ENCODE measurements at regions not wholly inside any gene's neighbourhood (a gene's known extent, or its start where the extent isn't known, plus 50 kb on each side); places are given as distances from the start of the nearest gene placed in this dataset.

DNA sequence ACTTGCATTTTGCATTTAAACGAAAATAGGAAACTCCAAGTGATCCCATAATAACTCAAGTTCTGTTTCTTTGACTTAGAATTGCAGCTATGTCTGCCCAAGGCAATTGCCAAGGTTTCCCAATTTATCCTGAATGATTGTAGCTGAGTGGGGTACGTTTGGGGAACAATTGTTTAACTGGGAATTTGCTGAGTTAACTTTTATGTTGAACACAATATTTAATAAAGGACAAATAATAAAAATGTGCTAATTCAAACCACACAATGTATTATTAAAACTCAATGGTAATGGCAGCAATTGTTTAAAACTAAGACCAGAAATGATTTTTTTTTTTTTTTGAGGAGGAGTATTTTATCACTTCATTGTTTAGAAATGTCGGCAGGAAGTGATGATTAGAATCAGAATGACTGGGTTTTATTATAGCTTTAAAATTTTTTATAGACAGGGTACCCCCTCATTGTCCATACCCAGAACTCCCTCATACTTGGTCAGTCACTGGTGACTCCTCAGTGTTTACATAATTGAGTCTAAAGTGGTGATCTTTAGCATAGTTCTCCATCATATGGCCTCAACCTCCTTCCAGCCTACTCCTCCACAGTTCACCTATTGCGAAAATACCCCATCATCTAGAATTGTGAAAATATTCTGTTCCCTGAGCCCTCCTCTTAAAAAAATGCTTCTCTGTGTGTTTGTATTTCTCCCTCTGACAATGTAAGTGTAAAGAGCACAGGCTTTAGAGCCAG lies 389.2 kb upstream of the CITED2 start:
- Mint-ChIP-seq H3K9me3 (no peaks in the 10 kb centered on the region), H3K4me1 (peaks cover 21 to 36% of the 10 kb centered on the region in 2 donors), H3K4me3 (peak overlapping the region; percentile 53 to 61), H3K36me3 (no peaks in the 10 kb centered on the region), H3K27ac (peak overlapping the region; percentile 93), H3K27me3 (peaks cover 0 to 3% of the 10 kb centered on the region in 2 donors)
- ATAC-seq (replicated peaks) (no peak), DNase-seq (no peak)

- Mint-ChIP-seq H3K4me3 (no peak overlapping the region), H3K36me3 (no peaks in the 10 kb centered on the region), H3K27me3 (peaks cover 0 to 3% of the 10 kb centered on the region in 2 donors), H3K9me3 (no peaks in the 10 kb centered on the region), H3K4me1 (peaks cover 21 to 36% of the 10 kb centered on the region in 2 donors), H3K27ac (no peak overlapping the region)
- ATAC-seq (replicated peaks): peak; percentile 80 to 81
- DNase-seq: peak; percentile 30
Observed at GRCh38 chr6:139762587-139763031, 388.2 kb upstream of the CITED2 start.

GRCh38 chr6:139760128-139760527 lies 385.7 kb upstream of the CITED2 start:
- no peak for DNase-seq

GRCh38 chr6:139759086-139759485 lies 384.6 kb upstream of the CITED2 start:
- no peak for ATAC-seq (replicated peaks)
- Mint-ChIP-seq H3K36me3 (no peaks in the 10 kb centered on the region), H3K9me3 (no peaks in the 10 kb centered on the region), H3K4me3 (no peak overlapping the region), H3K27ac (no peak overlapping the region), H3K27me3 (peaks cover 0 to 3% of the 10 kb centered on the region in 2 donors), H3K4me1 (peaks cover 9 to 15% of the 10 kb centered on the region in 2 donors)
- no peak for DNase-seq

More at GRCh38 chr6:139760128-139760527, 385.7 kb upstream of the CITED2 start:
- Mint-ChIP-seq H3K4me3 (no peak overlapping the region), H3K27me3 (peaks cover 0 to 3% of the 10 kb centered on the region in 2 donors), H3K36me3 (no peaks in the 10 kb centered on the region), H3K9me3 (no peaks in the 10 kb centered on the region), H3K27ac (no peak overlapping the region), H3K4me1 (peaks cover 17 to 25% of the 10 kb centered on the region in 2 donors)
- ATAC-seq (replicated peaks): no peak

DNA sequence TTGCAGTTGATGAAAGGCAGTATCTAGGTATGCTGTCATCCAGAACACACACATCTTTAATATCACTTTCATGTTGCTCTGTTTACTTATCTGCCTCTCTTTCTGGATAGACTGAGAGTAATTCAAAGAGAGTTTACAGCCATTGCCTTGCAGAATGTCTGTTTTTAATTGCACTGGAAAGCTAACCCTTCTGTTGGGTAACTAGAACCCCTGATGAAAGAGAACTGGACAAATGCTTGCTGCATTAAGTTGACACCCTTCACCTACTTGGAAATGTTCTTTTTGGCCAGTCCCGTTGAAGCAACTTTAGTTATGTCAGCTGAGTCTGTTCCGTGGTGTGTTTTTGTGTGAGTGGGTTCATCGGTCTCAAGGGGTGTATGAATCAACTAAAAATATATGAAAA lies 383.8 kb upstream of the CITED2 start:
- H3K4me3 Mint-ChIP-seq: no peak overlapping the region
- no peaks in the 10 kb centered on the region for H3K9me3 Mint-ChIP-seq
- DNase-seq: no peak
- no peaks in the 10 kb centered on the region for H3K36me3 Mint-ChIP-seq
- no peak for ATAC-seq (replicated peaks)
- peaks cover 0 to 3% of the 10 kb centered on the region in 2 donors for H3K27me3 Mint-ChIP-seq
- peaks cover 5 to 10% of the 10 kb centered on the region in 2 donors for H3K4me1 Mint-ChIP-seq
- no peak overlapping the region for H3K27ac Mint-ChIP-seq

DNA sequence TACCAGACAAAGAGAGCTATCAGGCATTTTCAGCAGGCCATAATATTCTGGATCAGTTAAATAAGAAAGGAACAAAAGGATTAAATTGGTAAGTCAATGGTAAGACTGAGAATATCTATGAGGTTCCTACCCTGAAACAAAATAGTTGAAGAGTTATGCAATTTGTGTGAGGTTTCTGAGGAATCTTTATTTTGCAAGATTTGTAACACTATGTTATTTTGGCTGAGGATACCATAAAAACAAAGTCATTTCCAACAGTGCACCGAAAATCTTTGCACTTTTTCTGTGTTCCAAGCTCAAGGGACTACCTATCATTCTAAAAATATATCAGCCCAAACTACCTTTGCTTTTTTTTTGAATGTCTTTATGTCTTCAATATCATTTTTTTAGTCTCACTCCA lies 383.3 kb upstream of the CITED2 start:
- H3K9me3 Mint-ChIP-seq: no peaks in the 10 kb centered on the region
- H3K27me3 Mint-ChIP-seq: peaks cover 0 to 3% of the 10 kb centered on the region in 2 donors
- no peak for ATAC-seq (replicated peaks)
- H3K36me3 Mint-ChIP-seq: no peaks in the 10 kb centered on the region
- peaks cover 2 to 8% of the 10 kb centered on the region in 2 donors for H3K4me1 Mint-ChIP-seq
- no peak for DNase-seq
- no peak overlapping the region for H3K4me3 Mint-ChIP-seq
- H3K27ac Mint-ChIP-seq: no peak overlapping the region

- Mint-ChIP-seq H3K4me1 (no peaks in the 10 kb centered on the region), H3K27me3 (peaks cover 0 to 3% of the 10 kb centered on the region in 2 donors), H3K36me3 (no peaks in the 10 kb centered on the region), H3K4me3 (no peak overlapping the region), H3K27ac (no peak overlapping the region), H3K9me3 (no peaks in the 10 kb centered on the region)
- ATAC-seq (replicated peaks) (no peak), DNase-seq (no peak)
Observed at GRCh38 chr6:139756381-139756780, 381.9 kb upstream of the CITED2 start.

- Mint-ChIP-seq H3K4me3 (no peak overlapping the region), H3K9me3 (no peaks in the 10 kb centered on the region), H3K27me3 (peaks cover 0 to 3% of the 10 kb centered on the region in 2 donors), H3K36me3 (no peaks in the 10 kb centered on the region), H3K4me1 (no peaks in the 10 kb centered on the region), H3K27ac (no peak overlapping the region)
- no peak for ATAC-seq (replicated peaks)
- no peak for DNase-seq
Observed at GRCh38 chr6:139754898-139755775, 380.7 kb upstream of the CITED2 start.

GRCh38 chr6:139753198-139753861 lies 378.9 kb upstream of the CITED2 start:
- Mint-ChIP-seq H3K9me3 (no peaks in the 10 kb centered on the region), H3K27ac (no peak overlapping the region), H3K4me1 (no peaks in the 10 kb centered on the region), H3K36me3 (no peaks in the 10 kb centered on the region), H3K27me3 (no peaks in the 10 kb centered on the region), H3K4me3 (no peak overlapping the region)
- DNase-seq: no peak
- no peak for ATAC-seq (replicated peaks)

GRCh38 chr6:139752086-139752485 lies 377.6 kb upstream of the CITED2 start:
- H3K9me3 Mint-ChIP-seq: no peaks in the 10 kb centered on the region
- H3K27ac Mint-ChIP-seq: no peak overlapping the region
- H3K27me3 Mint-ChIP-seq: no peaks in the 10 kb centered on the region
- DNase-seq (no peak), ATAC-seq (replicated peaks) (no peak)
- no peak overlapping the region for H3K4me3 Mint-ChIP-seq
- no peaks in the 10 kb centered on the region for H3K4me1 Mint-ChIP-seq
- H3K36me3 Mint-ChIP-seq: no peaks in the 10 kb centered on the region

DNA sequence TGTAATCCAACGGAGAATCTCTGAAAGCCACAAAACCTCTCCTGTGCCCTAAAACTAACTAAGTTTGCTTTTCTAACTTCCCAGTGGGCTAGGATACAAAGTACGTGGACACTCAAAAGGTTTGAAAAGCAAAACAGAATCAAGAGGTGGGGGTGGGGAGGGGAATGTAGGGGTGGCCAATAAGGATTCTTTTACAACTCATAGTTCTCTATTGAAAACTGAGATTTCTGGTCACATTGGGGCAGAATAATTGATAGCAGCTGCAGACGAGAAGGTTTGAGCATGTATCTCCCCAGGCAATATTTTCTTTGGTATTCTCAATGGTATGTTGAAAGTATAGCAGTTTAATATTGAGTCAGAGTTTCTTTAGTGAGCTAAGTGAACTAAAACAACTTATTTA lies 376.7 kb upstream of the CITED2 start:
- no peak for DNase-seq
- H3K27ac Mint-ChIP-seq: no peak overlapping the region

GRCh38 chr6:139748353-139749146 lies 374.1 kb upstream of the CITED2 start:
- Mint-ChIP-seq H3K36me3 (no peaks in the 10 kb centered on the region), H3K4me3 (no peak overlapping the region), H3K27ac (no peak overlapping the region), H3K9me3 (no peaks in the 10 kb centered on the region), H3K27me3 (no peaks in the 10 kb centered on the region), H3K4me1 (no peaks in the 10 kb centered on the region)
- ATAC-seq (replicated peaks) (no peak), DNase-seq (no peak)

More for the DNA sequence above, 376.7 kb upstream of the CITED2 start:
- Mint-ChIP-seq H3K27me3 (no peaks in the 10 kb centered on the region), H3K4me3 (no peak overlapping the region), H3K9me3 (no peaks in the 10 kb centered on the region), H3K36me3 (no peaks in the 10 kb centered on the region), H3K4me1 (no peaks in the 10 kb centered on the region)
- ATAC-seq (replicated peaks): no peak

GRCh38 chr6:139747154-139747553 lies 372.7 kb upstream of the CITED2 start:
- no peak overlapping the region for H3K4me3 Mint-ChIP-seq
- peaks cover 0 to 3% of the 10 kb centered on the region in 2 donors for H3K27me3 Mint-ChIP-seq
- peaks cover 0 to 5% of the 10 kb centered on the region in 2 donors for H3K4me1 Mint-ChIP-seq
- H3K9me3 Mint-ChIP-seq: no peaks in the 10 kb centered on the region
- H3K36me3 Mint-ChIP-seq: no peaks in the 10 kb centered on the region
- H3K27ac Mint-ChIP-seq: no peak overlapping the region
- DNase-seq: no peak
- no peak for ATAC-seq (replicated peaks)

DNA sequence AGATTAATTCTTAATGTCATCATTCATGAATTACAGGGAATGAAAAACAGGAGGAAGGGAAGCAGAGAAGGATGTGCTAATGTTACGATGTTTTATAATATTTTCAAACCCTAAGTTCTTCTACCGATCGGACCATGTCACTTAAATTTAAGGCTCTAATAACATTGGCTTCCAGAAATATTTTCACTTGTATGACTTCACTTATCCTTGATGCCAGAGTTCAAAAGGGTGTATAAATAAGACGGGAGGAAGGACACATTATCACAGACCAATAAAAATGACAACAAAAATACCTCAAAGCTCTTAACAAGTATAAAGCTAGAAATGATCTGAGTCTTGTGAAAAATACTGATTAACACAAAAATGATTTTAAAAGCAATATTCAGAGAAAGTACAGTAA lies 370.4 kb upstream of the CITED2 start:
- Mint-ChIP-seq H3K27ac (no peak overlapping the region), H3K27me3 (peaks cover 0 to 7% of the 10 kb centered on the region in 2 donors), H3K4me3 (no peak overlapping the region), H3K36me3 (no peaks in the 10 kb centered on the region), H3K9me3 (no peaks in the 10 kb centered on the region), H3K4me1 (peaks cover 0 to 6% of the 10 kb centered on the region in 2 donors)
- ATAC-seq (replicated peaks): no peak
- DNase-seq: no peak

Data from stimulated activated naive B cell treated with anti-CD40 and anti-IgM and Interleukin-4, amounts not matched to agents 10 μg/mL and 1 μg/mL and 100 μg/mL, for 72 hours (primary cell).